Calu3 (cell line): ENCODE measurements at regions not wholly inside any gene's neighbourhood (a gene's known extent, or its start where the extent isn't known, plus 50 kb on each side); places are given as distances from the start of the nearest gene placed in this dataset.
"Not testable (repeated sequence)": the region's sequence is repeated elsewhere in the genome, so short reads cannot be mapped to it uniquely, and the experiment has no call there.

Source experiments
- BruUV-seq: library from RNA; stranded (reverse); fragments of 400-500 nt; replicated peaks from 2 replicates; lab custom pipeline; 2021; lab: Mats Ljungman, UMichigan
- CTCF ChIA-PET: fragments of 300-600 bp; sonication (Branson Sonifier 250); formaldehyde crosslinking; loops from one replicate; lab custom pipeline; 2022; ENCODE audit warnings: antibody characterized with exemption; lab: Charles Lee
- DNase-seq: peaks from one replicate; pipeline ENCODE4 v3.0.0; 2022
- H3K27ac Mint-ChIP-seq: one replicate; pipeline ENCODE4 v1.8.0; 2022; ENCODE audit warnings: mixed read lengths; ENCODE audit not compliant: unreplicated experiment
- H3K27me3 Mint-ChIP-seq: one replicate; pipeline ENCODE4 v1.8.0; 2022; ENCODE audit warnings: mixed read lengths; ENCODE audit not compliant: unreplicated experiment
- H3K36me3 Mint-ChIP-seq: one replicate; pipeline ENCODE4 v1.8.0; 2022; ENCODE audit warnings: mild to moderate bottlenecking, moderate library complexity, mixed read lengths; ENCODE audit not compliant: insufficient read depth, unreplicated experiment
- H3K4me1 Mint-ChIP-seq: one replicate; pipeline ENCODE4 v1.8.0; 2022; ENCODE audit warnings: mild to moderate bottlenecking, low read depth, mixed read lengths; ENCODE audit not compliant: unreplicated experiment
- H3K4me3 Mint-ChIP-seq: one replicate; pipeline ENCODE4 v1.8.0; 2022; ENCODE audit warnings: mild to moderate bottlenecking, low read depth, moderate library complexity, mixed read lengths; ENCODE audit not compliant: unreplicated experiment
- H3K9me3 Mint-ChIP-seq: one replicate; pipeline ENCODE4 v1.8.0; 2022; ENCODE audit warnings: low read depth, mixed read lengths; ENCODE audit not compliant: unreplicated experiment
- CTCF ChIP-seq: fragments of 200-600 bp; IDR thresholded peaks from one replicate; pipeline ENCODE4 v1.8.0; 2022; ENCODE audit warnings: antibody characterized with exemption; ENCODE audit not compliant: unreplicated experiment
- intact Hi-C: fragments of 100-400 bp; cut with micrococcal nuclease; formaldehyde crosslinking; loops from one replicate; pipeline ENCODE4 v1.10.0; 2022; ENCODE audit not compliant: unreplicated experiment

GRCh38 chr4:126916049-126916625 is 716.6 kb upstream of the INTU start:
- H3K27me3 Mint-ChIP-seq = no peaks in the 10 kb centered on the region
- CTCF ChIA-PET = no interaction called here
- no peaks in the 10 kb centered on the region for H3K36me3 Mint-ChIP-seq
- no peak overlapping the region for H3K4me3 Mint-ChIP-seq
- no peak overlapping the region for H3K27ac Mint-ChIP-seq
- H3K4me1 Mint-ChIP-seq = no peaks in the 10 kb centered on the region
- no TSS peak for BruUV-seq
- no peak for DNase-seq
- no peak for TF ChIP-seq CTCF
- intact Hi-C loops = no loop called here
- H3K9me3 Mint-ChIP-seq = peaks cover 3% of the 10 kb centered on the region

- Mint-ChIP-seq H3K36me3 (no peaks in the 10 kb centered on the region), H3K9me3 (peaks cover 3% of the 10 kb centered on the region), H3K4me3 (no peak overlapping the region), H3K4me1 (no peaks in the 10 kb centered on the region), H3K27ac (no peak overlapping the region), H3K27me3 (no peaks in the 10 kb centered on the region)
- no peak for DNase-seq
- CTCF ChIA-PET = no interaction called here
- TF ChIP-seq CTCF = no peak
- no TSS peak for BruUV-seq
- intact Hi-C loops = no loop called here
Measured at GRCh38 chr4:126916626-126917140, 716.1 kb upstream of the INTU start.

GRCh38 chr4:126922328-126922938 is 710.3 kb upstream of the INTU start:
- H3K4me3 Mint-ChIP-seq, BruUV-seq, CTCF ChIA-PET, H3K4me1 Mint-ChIP-seq, H3K27ac Mint-ChIP-seq, H3K9me3 Mint-ChIP-seq, intact Hi-C loops, H3K27me3 Mint-ChIP-seq, DNase-seq, H3K36me3 Mint-ChIP-seq: not testable (repeated sequence)

- CTCF ChIA-PET = no interaction called here
- no peak overlapping the region for H3K27ac Mint-ChIP-seq
- no peak overlapping the region for H3K4me3 Mint-ChIP-seq
- no peaks in the 10 kb centered on the region for H3K9me3 Mint-ChIP-seq
- H3K27me3 Mint-ChIP-seq = no peaks in the 10 kb centered on the region
- no peaks in the 10 kb centered on the region for H3K36me3 Mint-ChIP-seq
- intact Hi-C loops = no loop called here
- no peak for DNase-seq
- TF ChIP-seq CTCF = no peak
- no peaks in the 10 kb centered on the region for H3K4me1 Mint-ChIP-seq
- no TSS peak for BruUV-seq
Measured at GRCh38 chr4:126924237-126924636, 708.5 kb upstream of the INTU start.

- H3K4me1 Mint-ChIP-seq, BruUV-seq, intact Hi-C loops, H3K4me3 Mint-ChIP-seq, DNase-seq, CTCF ChIA-PET, H3K9me3 Mint-ChIP-seq, H3K27ac Mint-ChIP-seq, H3K27me3 Mint-ChIP-seq, H3K36me3 Mint-ChIP-seq: not testable (repeated sequence)
Measured at GRCh38 chr4:126930059-126930458, 702.7 kb upstream of the INTU start.
